Trophoblast cell (in vitro differentiated cells and primary cell): ENCODE measurements at regions not wholly inside any gene's neighbourhood (a gene's known extent, or its start where the extent isn't known, plus 50 kb on each side); places are given as distances from the start of the nearest gene placed in this dataset.

Experiments used
- DNase-seq, 2 donors: peaks; one replicate each; pipeline ENCODE4 v3.0.0-alpha.2; 2016
- H2AFZ ChIP-seq: 2 replicates; pipeline ENCODE4 v1.6.1; 2013; ENCODE audit warnings: low read length, moderate library complexity, mild to moderate bottlenecking; ENCODE audit not compliant: insufficient read depth, poor library complexity
- H2AK5ac ChIP-seq: 2 replicates; pipeline ENCODE4 v1.6.1; 2013; ENCODE audit warnings: mild to moderate bottlenecking, low read length
- H2BK120ac ChIP-seq: 2 replicates; pipeline ENCODE4 v1.6.1; 2013; ENCODE audit warnings: low read length, mild to moderate bottlenecking, moderate library complexity; ENCODE audit not compliant: insufficient read depth, poor library complexity
- H2BK12ac ChIP-seq: 2 replicates; pipeline ENCODE4 v1.6.1; 2013; ENCODE audit warnings: mild to moderate bottlenecking, low read length, moderate library complexity
- H2BK5ac ChIP-seq: 2 replicates; pipeline ENCODE4 v1.6.1; 2013; ENCODE audit warnings: low read length, low read depth, moderate library complexity, mild to moderate bottlenecking; ENCODE audit not compliant: poor library complexity
- H3K14ac ChIP-seq: 2 replicates; pipeline ENCODE4 v1.6.1; 2013; ENCODE audit warnings: mild to moderate bottlenecking, low read length
- H3K18ac ChIP-seq: 2 replicates; pipeline ENCODE4 v1.6.1; 2013; ENCODE audit warnings: mild to moderate bottlenecking, low read length
- H3K23ac ChIP-seq: 2 replicates; pipeline ENCODE4 v1.6.1; 2013; ENCODE audit warnings: low read length
- H3K27ac ChIP-seq: 2 replicates; pipeline ENCODE4 v1.5.1; 2013; ENCODE audit warnings: low read depth, mild to moderate bottlenecking, inconsistent platforms, low read length, moderate library complexity
- H3K27me3 ChIP-seq: 2 replicates; pipeline ENCODE4 v1.6.1; 2013; ENCODE audit warnings: inconsistent platforms, mild to moderate bottlenecking, low read length, moderate library complexity; ENCODE audit not compliant: insufficient read depth
- H3K36me3 ChIP-seq, 2 experiments: 1 replicate in 1 of 2; 2 replicates in 1 of 2; pipeline ENCODE4 v1.6.1; 2013; ENCODE audit warnings: low read length in 2 of 2, mild to moderate bottlenecking in 2 of 2, moderate library complexity in 1 of 2; ENCODE audit not compliant: insufficient read depth in 2 of 2, control insufficient read depth in 1 of 2
- H3K4ac ChIP-seq: 2 replicates; pipeline ENCODE4 v1.6.1; 2013; ENCODE audit warnings: low read depth, mild to moderate bottlenecking, low read length, moderate library complexity
- H3K4me1 ChIP-seq, 2 experiments: 1 replicate in 1 of 2; 2 replicates in 1 of 2; pipeline ENCODE4 v1.6.1; 2013; ENCODE audit warnings: low read length in 2 of 2, mild to moderate bottlenecking in 2 of 2, moderate library complexity in 1 of 2; ENCODE audit not compliant: insufficient read depth in 2 of 2, control insufficient read depth in 1 of 2
- H3K4me2 ChIP-seq: 2 replicates; pipeline ENCODE4 v1.6.1; 2013; ENCODE audit warnings: inconsistent platforms, mild to moderate bottlenecking, low read length, moderate library complexity
- H3K4me3 ChIP-seq: 2 replicates; pipeline ENCODE4 v1.5.1; 2013; ENCODE audit warnings: mild to moderate bottlenecking, low read depth, low read length, inconsistent platforms
- H3K79me1 ChIP-seq: one replicate; pipeline ENCODE4 v1.6.1; 2013; ENCODE audit warnings: low read length
- H3K79me2 ChIP-seq: 2 replicates; pipeline ENCODE4 v1.6.1; 2013; ENCODE audit warnings: low read length, mild to moderate bottlenecking; ENCODE audit not compliant: control insufficient read depth, insufficient read depth, poor library complexity
- H3K9ac ChIP-seq: 2 replicates; pipeline ENCODE4 v1.6.1; 2013; ENCODE audit warnings: mild to moderate bottlenecking, low read length
- H3K9me3 ChIP-seq: 2 replicates; pipeline ENCODE4 v1.6.1; 2013; ENCODE audit warnings: low read depth, mild to moderate bottlenecking, control low read depth, inconsistent platforms, low read length; ENCODE audit not compliant: insufficient read depth
- H4K12ac ChIP-seq: 2 replicates; pipeline ENCODE4 v1.6.1; 2013; ENCODE audit warnings: low read depth, mild to moderate bottlenecking, low read length, moderate library complexity
- H4K8ac ChIP-seq: 2 replicates; pipeline ENCODE4 v1.6.1; 2013; ENCODE audit warnings: low read depth, mild to moderate bottlenecking, low read length, moderate library complexity
- H4K91ac ChIP-seq: one replicate; pipeline ENCODE4 v1.6.1; 2013; ENCODE audit warnings: low read depth, mild to moderate bottlenecking, low read length, moderate library complexity
- WGBS: extraction: QIAGEN DNeasy Blood & Tissue Kit; methylation state at CpG from one replicate; pipeline ENCODE4 v1.1.7; 2013; ENCODE audit warnings: missing lambda C conversion rate; ENCODE audit not compliant: insufficient read length, insufficient coverage; ENCODE audit errors: extremely low coverage; 5-methylcytosine and 5-hydroxymethylcytosine counted together

- Histone ChIP-seq H3K4me1 (no peaks in the 10 kb centered on the region), H3K27me3 (no peaks in the 10 kb centered on the region)
These were observed 290.4 kb downstream of the EN1 start for GRCh38 chr2:118557016-118557415.

GRCh38 chr2:118554616-118555015, 292.8 kb downstream of the EN1 start:
- Histone ChIP-seq H3K9ac (no peak overlapping the region), H2AK5ac (no peak overlapping the region), H3K4me1 (no peaks in the 10 kb centered on the region), H3K23ac (no peak overlapping the region), H3K4ac (no peak overlapping the region), H2AFZ (no peak overlapping the region), H4K91ac (no peak overlapping the region), H2BK120ac (no peak overlapping the region), H3K27me3 (no peaks in the 10 kb centered on the region), H3K36me3 (peaks cover 0 to 3% of the 10 kb centered on the region in 2 experiments), H3K79me1 (no peaks in the 10 kb centered on the region), H2BK12ac (no peak overlapping the region), H3K4me2 (no peak overlapping the region), H3K18ac (no peak overlapping the region), H3K79me2 (no peaks in the 10 kb centered on the region), H2BK5ac (no peak overlapping the region), H3K27ac (no peak overlapping the region), H3K14ac (no peak overlapping the region), H3K4me3 (no peak overlapping the region), H3K9me3 (no peaks in the 10 kb centered on the region), H4K8ac (no peak overlapping the region), H4K12ac (no peak overlapping the region)
- no peak for DNase-seq
- WGBS, result no CpG with 5 or more reads among the region's 4 CpGs

More at GRCh38 chr2:118557016-118557415, 290.4 kb downstream of the EN1 start:
- Histone ChIP-seq H2BK120ac (no peak overlapping the region), H2AFZ (no peak overlapping the region), H3K79me2 (no peaks in the 10 kb centered on the region), H4K8ac (no peak overlapping the region), H3K9me3 (no peaks in the 10 kb centered on the region), H3K4me3 (no peak overlapping the region), H4K91ac (no peak overlapping the region), H3K18ac (no peak overlapping the region), H3K23ac (no peak overlapping the region), H3K9ac (no peak overlapping the region), H3K14ac (no peak overlapping the region), H3K36me3 (peaks cover 0 to under 1% of the 10 kb centered on the region in 2 experiments), H2BK5ac (no peak overlapping the region), H3K79me1 (no peaks in the 10 kb centered on the region), H2BK12ac (no peak overlapping the region), H4K12ac (no peak overlapping the region), H3K27ac (no peak overlapping the region), H3K4me2 (no peak overlapping the region), H2AK5ac (no peak overlapping the region), H3K4ac (no peak overlapping the region)
- WGBS, result no CpG with 5 or more reads among the region's 5 CpGs
- no peak for DNase-seq

GRCh38 chr2:118549503-118549902, 297.9 kb downstream of the EN1 start:
- no peak overlapping the region for H2BK12ac ChIP-seq
- no peak overlapping the region for H3K14ac ChIP-seq
- DNase-seq, result no peak
- H3K9ac ChIP-seq, result no peak overlapping the region
- no peaks in the 10 kb centered on the region for H3K79me1 ChIP-seq
- H3K27me3 ChIP-seq, result no peaks in the 10 kb centered on the region
- no peak overlapping the region for H2AFZ ChIP-seq
- no peak overlapping the region for H3K4me2 ChIP-seq
- H3K4me3 ChIP-seq, result no peak overlapping the region
- H4K8ac ChIP-seq, result no peak overlapping the region
- WGBS, result no CpG with 5 or more reads among the region's 1 CpG
- H2BK5ac ChIP-seq, result no peak overlapping the region
- H2BK120ac ChIP-seq, result no peak overlapping the region
- H3K23ac ChIP-seq, result no peak overlapping the region
- no peak overlapping the region for H4K91ac ChIP-seq
- H3K18ac ChIP-seq, result no peak overlapping the region
- no peak overlapping the region for H4K12ac ChIP-seq
- no peaks in the 10 kb centered on the region for H3K79me2 ChIP-seq
- H3K36me3 ChIP-seq, result peaks cover 0 to 3% of the 10 kb centered on the region in 2 experiments
- H3K4ac ChIP-seq, result no peak overlapping the region
- H3K4me1 ChIP-seq, result no peaks in the 10 kb centered on the region
- H3K27ac ChIP-seq, result no peak overlapping the region
- H3K9me3 ChIP-seq, result no peaks in the 10 kb centered on the region
- H2AK5ac ChIP-seq, result no peak overlapping the region

GRCh38 chr2:118548880-118549488, 298.5 kb downstream of the EN1 start:
- no peak overlapping the region for H2BK120ac ChIP-seq
- no peak overlapping the region for H3K23ac ChIP-seq
- no peak overlapping the region for H2AK5ac ChIP-seq
- H3K4me2 ChIP-seq, result no peak overlapping the region
- no peak overlapping the region for H3K4me3 ChIP-seq
- no peak overlapping the region for H4K91ac ChIP-seq
- no peak overlapping the region for H2BK12ac ChIP-seq
- H3K9ac ChIP-seq, result no peak overlapping the region
- no peaks in the 10 kb centered on the region for H3K79me2 ChIP-seq
- H3K36me3 ChIP-seq, result peaks cover 0 to 3% of the 10 kb centered on the region in 2 experiments
- no peak overlapping the region for H2BK5ac ChIP-seq
- H4K8ac ChIP-seq, result no peak overlapping the region
- H2AFZ ChIP-seq, result no peak overlapping the region
- H3K27ac ChIP-seq, result no peak overlapping the region
- WGBS, result no CpG with 5 or more reads among the region's 8 CpGs
- H3K14ac ChIP-seq, result no peak overlapping the region
- H4K12ac ChIP-seq, result no peak overlapping the region
- no peak for DNase-seq
- no peaks in the 10 kb centered on the region for H3K4me1 ChIP-seq
- H3K18ac ChIP-seq, result no peak overlapping the region
- H3K4ac ChIP-seq, result no peak overlapping the region
- no peaks in the 10 kb centered on the region for H3K9me3 ChIP-seq
- no peaks in the 10 kb centered on the region for H3K27me3 ChIP-seq
- no peaks in the 10 kb centered on the region for H3K79me1 ChIP-seq
